GM23338 (cell line): ENCODE measurements at regions not wholly inside any gene's neighbourhood (a gene's known extent, or its start where the extent isn't known, plus 50 kb on each side); places are given as distances from the start of the nearest gene placed in this dataset.

ENCODE experiments used
- ATAC-seq: fragments of 200-7000 bp; cut with Tn5 transposase; 3 replicates; pipeline ENCODE4 v1.9.1; 2020
- DNase-seq: peaks from one replicate; pipeline ENCODE4 v3.0.0-alpha.2; 2015; ENCODE audit warnings: low spot score
- H2AFZ ChIP-seq: fragments of 200-600 bp; sonication (generic); 2 replicates; pipeline ENCODE4 v1.8.0; 2016; ENCODE audit warnings: antibody characterized with exemption, mild to moderate bottlenecking, moderate library complexity
- H3F3A ChIP-seq: fragments of 200-600 bp; sonication (generic); replicated peaks from 2 replicates; pipeline ENCODE4 v1.8.0; 2017; ENCODE audit warnings: antibody characterized with exemption, mixed run types, low read depth
- H3K27ac ChIP-seq: fragments of 200-600 bp; sonication (generic); 2 replicates; pipeline ENCODE4 v1.6.1; 2016; ENCODE audit warnings: low read depth
- H3K27me3 ChIP-seq: fragments of 200-600 bp; sonication (generic); 2 replicates; pipeline ENCODE4 v1.8.0; 2016; ENCODE audit warnings: mild to moderate bottlenecking, mixed run types, moderate library complexity; ENCODE audit not compliant: insufficient read depth
- H3K36me3 ChIP-seq: fragments of 200-600 bp; sonication (generic); 2 replicates; pipeline ENCODE4 v1.8.0; 2016; ENCODE audit warnings: mild to moderate bottlenecking; ENCODE audit not compliant: insufficient read depth
- H3K4me1 ChIP-seq: fragments of 200-600 bp; sonication (generic); 2 replicates; pipeline ENCODE4 v1.8.0; 2016; ENCODE audit warnings: mild to moderate bottlenecking, moderate library complexity; ENCODE audit not compliant: insufficient read depth
- H3K4me2 ChIP-seq: fragments of 200-600 bp; sonication (generic); 2 replicates; pipeline ENCODE4 v1.7.1; 2017; ENCODE audit warnings: mixed run types
- H3K4me3 ChIP-seq: fragments of 200-600 bp; sonication (generic); 2 replicates; pipeline ENCODE4 v1.6.1; 2016; ENCODE audit warnings: mixed run types
- H3K79me2 ChIP-seq: fragments of 200-600 bp; sonication (generic); replicated peaks from 2 replicates; pipeline ENCODE4 v1.8.0; 2017; ENCODE audit warnings: mild to moderate bottlenecking; ENCODE audit not compliant: insufficient read depth
- H3K9me2 ChIP-seq: fragments of 200-600 bp; sonication (generic); 2 replicates; pipeline ENCODE4 v1.8.0; 2017; ENCODE audit not compliant: insufficient read depth
- H4K20me1 ChIP-seq: fragments of 200-600 bp; sonication (generic); replicated peaks from 2 replicates; pipeline ENCODE4 v1.8.0; 2017; ENCODE audit warnings: mild to moderate bottlenecking; ENCODE audit not compliant: insufficient read depth
- H3K27ac Mint-ChIP-seq: 2 replicates; pipeline ENCODE4 v1.8.0; 2020; ENCODE audit warnings: inconsistent platforms, mild to moderate bottlenecking, moderate library complexity, mixed read lengths
- H3K27me3 Mint-ChIP-seq: 3 replicates; pipeline ENCODE4 v1.8.0; 2022; ENCODE audit warnings: low read depth, mild to moderate bottlenecking, moderate library complexity, mixed read lengths, inconsistent platforms; ENCODE audit not compliant: insufficient read depth, poor library complexity
- H3K36me3 Mint-ChIP-seq: 3 replicates; pipeline ENCODE4 v1.8.0; 2021; ENCODE audit warnings: low read depth, mild to moderate bottlenecking, inconsistent platforms, moderate library complexity, mixed read lengths
- H3K4me1 Mint-ChIP-seq: 3 replicates; pipeline ENCODE4 v1.8.0; 2020; ENCODE audit warnings: mild to moderate bottlenecking, inconsistent platforms, mixed read lengths
- H3K4me3 Mint-ChIP-seq: 3 replicates; pipeline ENCODE4 v1.8.0; 2021; ENCODE audit warnings: moderate library complexity, mild to moderate bottlenecking, inconsistent platforms, mixed read lengths
- H3K9me3 Mint-ChIP-seq: 3 replicates; pipeline ENCODE4 v1.8.0; 2020; ENCODE audit warnings: moderate library complexity, mild to moderate bottlenecking, inconsistent platforms, mixed read lengths
- CREB1 ChIP-seq: fragments of 250-450 bp; sonication (Bioruptor Pico); IDR thresholded peaks from 2 replicates; pipeline ENCODE4 v1.5.0; 2020; ENCODE audit warnings: low read depth, mild to moderate bottlenecking, moderate library complexity
- CTCF ChIP-seq, 2 experiments: fragments of 200-600 bp in 1 of 2; sonication (generic) in 1 of 2; conservative IDR thresholded peaks; 2 replicates each; pipeline versions ENCODE4 v1.5.1 to v1.6.1; 2016 to 2017; ENCODE audit warnings: antibody characterized with exemption in 2 of 2, low read depth in 2 of 2, mild to moderate bottlenecking in 2 of 2, moderate library complexity in 1 of 2
- ETS1 ChIP-seq: IDR thresholded peaks from 2 replicates; pipeline ENCODE4 v1.6.1; 2016; ENCODE audit warnings: antibody characterized with exemption
- EZH2 ChIP-seq: fragments of 200-600 bp; sonication (generic); IDR thresholded peaks from one replicate; pipeline ENCODE4 v1.8.0; 2017; ENCODE audit warnings: antibody characterized with exemption, mild to moderate bottlenecking, low read depth; ENCODE audit not compliant: unreplicated experiment
- EZH2phosphoT487 ChIP-seq: fragments of 200-600 bp; sonication (generic); IDR thresholded peaks from one replicate; pipeline ENCODE4 v1.8.1; 2018; ENCODE audit warnings: antibody characterized with exemption; ENCODE audit not compliant: unreplicated experiment
- JUNB ChIP-seq: IDR thresholded peaks from one replicate; pipeline ENCODE4 v1.6.1; 2016; ENCODE audit warnings: antibody characterized with exemption; ENCODE audit not compliant: unreplicated experiment
- NANOG ChIP-seq: IDR thresholded peaks from 2 replicates; pipeline ENCODE4 v1.6.1; 2016; ENCODE audit warnings: antibody characterized with exemption, borderline replicate concordance
- POLR2AphosphoS5 ChIP-seq: IDR thresholded peaks from 2 replicates; pipeline ENCODE4 v1.6.1; 2016; ENCODE audit warnings: antibody characterized with exemption, low read depth
- REST ChIP-seq: IDR thresholded peaks from one replicate; pipeline ENCODE4 v1.6.1; 2018; ENCODE audit warnings: antibody characterized with exemption; ENCODE audit not compliant: unreplicated experiment
- STAT1 ChIP-seq: IDR thresholded peaks from one replicate; pipeline ENCODE4 v1.6.1; 2016; ENCODE audit warnings: antibody characterized with exemption; ENCODE audit not compliant: unreplicated experiment
- ZNF114 ChIP-seq: fragments of 250-450 bp; sonication (Bioruptor Pico); IDR thresholded peaks from 2 replicates; pipeline ENCODE4 v1.5.0; 2020; ENCODE audit warnings: mild to moderate bottlenecking, moderate library complexity
- ZNF331 ChIP-seq: fragments of 250-450 bp; sonication (Bioruptor Pico); IDR thresholded peaks from 2 replicates; pipeline ENCODE4 v1.5.0; 2020; ENCODE audit warnings: low read depth, mild to moderate bottlenecking, moderate library complexity
- ZNF462 ChIP-seq: fragments of 250-450 bp; sonication (Bioruptor Pico); IDR thresholded peaks from 2 replicates; pipeline ENCODE4 v1.5.0; 2020; ENCODE audit warnings: mild to moderate bottlenecking, moderate library complexity

GRCh38 chr11:90309693-90310092, 86.8 kb upstream of the CHORDC1 start:
- DNase-seq (no peak), ATAC-seq (no peak)
- Histone ChIP-seq H3K36me3 (no peaks in the 10 kb centered on the region), H3K4me2 (no peak overlapping the region), H3K4me1 (no peaks in the 10 kb centered on the region), H3F3A (no peaks in the 10 kb centered on the region), H2AFZ (no peak overlapping the region), H3K79me2 (no peaks in the 10 kb centered on the region), H4K20me1 (no peaks in the 10 kb centered on the region), H3K27me3 (no peaks in the 10 kb centered on the region), H3K27ac (no peak overlapping the region), H3K9me2 (no peaks in the 10 kb centered on the region), H3K4me3 (no peak overlapping the region)
- Mint-ChIP-seq H3K36me3 (no peaks in the 10 kb centered on the region), H3K9me3 (peaks cover 4% of the 10 kb centered on the region; the same call in 1 of the 3 replicates), H3K27me3 (no peaks in the 10 kb centered on the region), H3K4me3 (no peak overlapping the region), H3K27ac (no peak overlapping the region), H3K4me1 (no peaks in the 10 kb centered on the region)
- no peak for TF ChIP-seq ZNF331 (CRISPR knock-in tag)
- TF ChIP-seq CREB1 (CRISPR knock-in tag) = no peak
- no peak for TF ChIP-seq REST
- TF ChIP-seq ZNF462 (CRISPR knock-in tag) = no peak
- TF ChIP-seq POLR2AphosphoS5 = no peak
- TF ChIP-seq NANOG = no peak
- no peak for TF ChIP-seq ETS1
- TF ChIP-seq EZH2 = no peak
- TF ChIP-seq CTCF (conservative IDR thresholded peaks at IDR 0.05; ENCODE audit: low read depth in 2 of 2) = no peak
- no peak for TF ChIP-seq ZNF114 (CRISPR knock-in tag)
- TF ChIP-seq JUNB = no peak
- no peak for TF ChIP-seq STAT1
- no peak for TF ChIP-seq EZH2phosphoT487
